GM12875 (cell line): ENCODE measurements at regions not wholly inside any gene's neighbourhood (a gene's known extent, or its start where the extent isn't known, plus 50 kb on each side); places are given as distances from the start of the nearest gene placed in this dataset.

Experiments used
- H3K4me3 ChIP-seq: one replicate; pipeline ENCODE4 v1.5.1; 2011; ENCODE audit warnings: low read depth, low read length, control low read depth
- TF ChIP-seq, protein P1 (sequence below): IDR thresholded peaks from 2 replicates; pipeline ENCODE4 v1.5.1; 2011; ENCODE audit warnings: low read depth, mild to moderate bottlenecking, control low read depth, inconsistent platforms, low read length, moderate library complexity, borderline replicate concordance; ENCODE audit not compliant: insufficient read depth

DNA sequence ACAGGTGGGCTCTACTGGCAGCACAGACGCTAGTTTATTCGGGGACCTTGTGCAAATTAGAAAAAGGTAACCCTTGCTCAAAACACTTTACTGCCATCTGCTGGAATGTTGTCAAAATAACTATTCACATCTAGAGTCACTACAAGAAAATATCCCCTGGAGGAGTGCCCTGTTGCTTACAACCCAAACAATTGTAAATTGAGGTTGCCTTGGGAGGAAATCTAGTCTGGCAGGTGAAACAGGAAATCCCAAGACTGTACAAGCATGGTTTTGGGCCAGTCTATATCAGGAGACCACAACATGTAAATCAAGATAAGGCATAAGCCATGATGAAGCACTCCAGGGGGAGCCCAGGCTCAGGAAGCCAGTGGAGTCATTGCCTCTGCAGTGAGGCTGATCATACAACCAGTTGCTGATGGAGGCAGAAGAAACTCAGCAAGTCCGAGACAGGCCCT is 136.8 kb upstream of the ACP3 start:
- no peak overlapping the region for H3K4me3 ChIP-seq
- TF ChIP-seq, protein P1, sequence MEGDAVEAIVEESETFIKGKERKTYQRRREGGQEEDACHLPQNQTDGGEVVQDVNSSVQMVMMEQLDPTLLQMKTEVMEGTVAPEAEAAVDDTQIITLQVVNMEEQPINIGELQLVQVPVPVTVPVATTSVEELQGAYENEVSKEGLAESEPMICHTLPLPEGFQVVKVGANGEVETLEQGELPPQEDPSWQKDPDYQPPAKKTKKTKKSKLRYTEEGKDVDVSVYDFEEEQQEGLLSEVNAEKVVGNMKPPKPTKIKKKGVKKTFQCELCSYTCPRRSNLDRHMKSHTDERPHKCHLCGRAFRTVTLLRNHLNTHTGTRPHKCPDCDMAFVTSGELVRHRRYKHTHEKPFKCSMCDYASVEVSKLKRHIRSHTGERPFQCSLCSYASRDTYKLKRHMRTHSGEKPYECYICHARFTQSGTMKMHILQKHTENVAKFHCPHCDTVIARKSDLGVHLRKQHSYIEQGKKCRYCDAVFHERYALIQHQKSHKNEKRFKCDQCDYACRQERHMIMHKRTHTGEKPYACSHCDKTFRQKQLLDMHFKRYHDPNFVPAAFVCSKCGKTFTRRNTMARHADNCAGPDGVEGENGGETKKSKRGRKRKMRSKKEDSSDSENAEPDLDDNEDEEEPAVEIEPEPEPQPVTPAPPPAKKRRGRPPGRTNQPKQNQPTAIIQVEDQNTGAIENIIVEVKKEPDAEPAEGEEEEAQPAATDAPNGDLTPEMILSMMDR = peak; percentile 31; the same call in 1 of the 2 replicates

DNA sequence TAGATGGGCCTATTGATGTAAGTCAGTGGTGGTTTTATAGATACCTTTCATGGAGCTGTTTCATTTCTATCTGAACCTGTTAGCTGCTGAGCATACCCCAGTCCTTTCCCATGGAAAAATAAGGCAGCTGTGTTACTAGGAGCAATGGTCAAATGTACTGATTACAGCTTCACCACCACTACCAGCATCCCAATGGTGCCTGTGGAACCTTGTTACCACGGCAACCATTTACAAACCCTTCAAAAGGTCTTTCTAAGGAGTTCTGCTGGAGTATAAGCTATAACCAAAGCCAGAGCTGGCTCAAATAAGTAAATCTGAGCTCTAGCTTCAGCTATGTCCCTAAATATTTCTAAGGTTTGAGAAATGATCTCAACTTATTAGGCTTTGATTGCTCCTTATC is 133.4 kb upstream of the ACP3 start:
- TF ChIP-seq, protein P1 = no peak
- no peak overlapping the region for H3K4me3 ChIP-seq

DNA sequence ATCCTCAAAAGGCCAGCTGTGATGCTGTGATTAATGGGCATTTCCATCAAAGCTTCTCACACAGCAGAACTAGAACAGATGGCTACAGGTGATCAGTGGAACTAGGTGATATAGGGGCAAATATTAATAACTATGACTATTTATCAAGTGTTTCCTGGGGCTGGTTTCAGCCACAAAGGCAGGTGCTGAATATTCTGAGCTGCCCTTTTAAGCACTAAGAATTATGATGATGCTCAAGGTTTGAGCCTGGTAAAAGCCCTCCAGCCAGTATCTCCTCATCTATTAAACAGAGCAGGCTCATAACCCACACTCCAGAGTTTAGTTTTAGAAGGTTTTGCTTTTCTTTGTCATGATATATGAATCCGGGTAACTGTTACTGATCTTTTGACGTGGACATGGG is 129.5 kb upstream of the ACP3 start:
- TF ChIP-seq, protein P1 = no peak
- H3K4me3 ChIP-seq = no peak overlapping the region

DNA sequence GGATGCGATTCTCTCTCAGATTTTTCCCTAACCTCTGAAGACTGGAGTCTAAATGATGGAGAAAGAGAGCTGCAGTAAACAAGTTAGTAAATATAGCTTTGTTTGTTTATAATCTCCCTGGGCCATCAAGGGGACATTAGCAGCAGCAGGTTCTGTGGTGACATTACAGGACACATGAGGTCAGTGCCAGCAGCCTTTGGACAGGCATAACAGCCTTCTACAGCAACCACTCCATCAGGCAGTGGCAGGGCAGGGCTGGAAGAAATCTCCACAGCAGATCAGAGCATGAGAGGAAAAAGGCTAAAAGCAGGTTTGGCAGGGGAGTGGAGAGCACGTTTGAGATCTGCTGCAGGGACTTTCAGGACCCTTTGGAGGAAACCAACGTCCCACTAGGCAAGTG is 127.6 kb upstream of the ACP3 start:
- TF ChIP-seq, protein P1 = no peak
- no peak overlapping the region for H3K4me3 ChIP-seq

DNA sequence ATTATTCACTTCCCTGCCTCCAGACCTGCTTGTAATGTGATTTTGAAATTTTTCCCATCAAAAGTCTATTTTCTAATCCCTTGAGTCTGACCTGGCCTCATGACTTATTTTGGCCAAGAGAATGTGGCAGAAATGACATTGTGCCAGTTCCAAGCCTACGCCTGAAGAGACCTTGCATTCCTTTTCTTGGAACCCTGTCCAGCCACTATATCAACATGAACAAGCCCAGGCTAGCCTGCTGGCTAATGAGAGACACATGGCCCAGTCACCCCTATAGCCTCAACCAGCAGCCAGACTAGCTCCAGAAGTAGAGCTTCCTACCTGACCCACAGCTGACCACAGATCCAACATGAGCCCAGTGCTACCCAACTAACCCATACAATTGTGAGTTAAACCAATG is 121.1 kb upstream of the ACP3 start:
- TF ChIP-seq, protein P1 = no peak
- no peak overlapping the region for H3K4me3 ChIP-seq

DNA sequence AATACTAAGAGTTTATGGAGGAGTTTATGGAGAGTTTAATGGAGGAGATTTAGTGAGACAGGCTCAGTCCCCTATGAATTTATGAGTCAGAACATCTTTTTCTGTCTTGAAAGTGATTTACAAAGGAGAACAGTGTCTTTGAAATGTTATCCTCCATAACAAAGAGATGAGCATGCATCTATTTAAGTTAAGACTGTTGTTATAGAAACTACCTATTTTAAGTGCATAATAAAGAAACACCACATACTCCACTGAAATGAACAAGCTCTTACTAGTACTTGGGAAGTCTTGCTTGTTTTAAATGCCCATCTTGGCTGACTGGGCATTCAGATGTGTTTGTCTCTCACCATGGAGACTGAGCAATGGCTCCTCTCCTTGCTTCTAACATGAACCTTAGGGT is 118.7 kb upstream of the ACP3 start:
- TF ChIP-seq, protein P1 = no peak

DNA sequence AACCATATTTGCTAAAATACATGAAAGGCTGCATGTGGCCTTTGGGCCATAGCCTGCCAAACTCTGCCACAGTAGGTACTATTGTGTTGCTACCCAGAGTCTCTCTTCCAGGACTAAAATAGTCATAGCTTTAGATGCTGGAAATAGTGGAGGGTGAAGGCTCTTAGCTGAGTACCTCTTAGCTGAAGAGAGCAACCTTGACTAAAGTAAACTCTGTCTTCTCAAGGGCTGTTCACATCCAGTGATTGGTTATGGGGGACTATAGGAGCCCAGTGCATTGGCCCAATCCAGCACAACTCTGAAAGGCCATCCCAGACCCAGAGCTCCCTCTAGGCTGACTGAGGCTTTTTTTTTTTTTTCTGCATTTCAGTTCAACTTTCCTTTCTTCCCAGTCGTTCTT is 117.8 kb upstream of the ACP3 start:
- TF ChIP-seq, protein P1 = no peak
- H3K4me3 ChIP-seq = no peak overlapping the region

More for the DNA sequence above, 118.7 kb upstream of the ACP3 start:
- no peak overlapping the region for H3K4me3 ChIP-seq
